GM12891 (cell line): ENCODE measurements at regions not wholly inside any gene's neighbourhood (a gene's known extent, or its start where the extent isn't known, plus 50 kb on each side); places are given as distances from the start of the nearest gene placed in this dataset.

ENCODE experiments used
- DNase-seq: peaks from one replicate; pipeline ENCODE4 v3.0.0; 2011; ENCODE audit warnings: low spot score; ENCODE audit not compliant: insufficient read length
- FAIRE-seq: peaks from 2 replicates; lab custom pipeline; 2011; peaks lifted over from hg19 to GRCh38; lab: Jason Lieb, UNC
- PAX5 ChIP-seq: IDR thresholded peaks from 2 replicates; pipeline ENCODE4 v1.6.1; 2011; ENCODE audit warnings: low read length, moderate library complexity, mild to moderate bottlenecking; ENCODE audit not compliant: insufficient read depth, severe bottlenecking
- POLR2A ChIP-seq: IDR thresholded peaks from 2 replicates; pipeline ENCODE4 v1.6.1; 2011; ENCODE audit warnings: low read depth, low read length, control low read depth
- POLR2AphosphoS5 ChIP-seq: IDR thresholded peaks from 2 replicates; pipeline ENCODE4 v1.6.1; 2011; ENCODE audit warnings: low read depth, low read length, control low read depth
- POU2F2 ChIP-seq: IDR thresholded peaks from 2 replicates; pipeline ENCODE4 v1.6.1; 2011; ENCODE audit warnings: low read depth, mild to moderate bottlenecking, control low read depth, low read length, moderate library complexity
- SPI1 ChIP-seq: IDR thresholded peaks from 2 replicates; pipeline ENCODE4 v1.6.1; 2011; ENCODE audit warnings: low read depth, low read length, control low read depth
- TAF1 ChIP-seq: IDR thresholded peaks from 2 replicates; pipeline ENCODE4 v1.6.1; 2011; ENCODE audit warnings: low read depth, low read length, control low read depth

DNA sequence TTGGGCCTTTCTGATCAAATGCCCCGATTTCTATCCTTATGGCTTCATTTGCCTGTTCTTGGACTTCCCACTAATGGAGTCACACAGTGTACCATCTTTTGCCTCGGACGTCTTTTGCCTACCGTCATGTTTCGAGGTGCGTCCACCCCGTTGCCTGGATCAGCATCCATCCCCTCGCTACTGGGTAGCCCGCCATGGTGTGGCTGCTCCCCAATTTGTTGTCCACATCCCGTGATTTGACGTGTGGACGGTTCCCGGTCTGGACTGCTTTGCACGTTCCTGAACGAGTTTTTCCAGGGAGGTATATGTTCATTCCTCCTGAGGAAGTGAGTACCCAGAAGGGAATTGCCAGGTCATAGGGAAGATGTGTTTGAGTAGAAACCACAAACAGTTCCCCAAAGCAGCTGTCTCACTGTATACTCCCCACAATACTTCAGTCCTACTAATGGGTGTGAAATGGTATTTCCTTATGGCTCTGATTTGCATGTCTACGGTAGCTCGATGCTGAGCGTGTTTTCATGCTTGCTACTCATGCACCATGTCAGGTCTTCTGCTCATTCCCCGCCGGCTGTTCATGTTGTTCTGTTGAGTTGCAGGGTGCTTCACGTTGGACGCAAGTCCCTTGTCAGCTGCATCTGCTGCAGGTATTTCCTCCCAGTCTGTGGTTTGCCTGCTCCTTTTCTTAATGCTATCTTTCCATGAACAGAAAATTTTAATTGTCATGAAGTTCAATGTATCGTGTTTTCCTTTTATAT is 86.8 kb upstream of the AFDN start:
- DNase-seq (no peak), FAIRE-seq (no peak)
- TF ChIP-seq POLR2A (no peak), POU2F2 (no peak), POLR2AphosphoS5 (no peak), TAF1 (no peak), PAX5 (no peak), SPI1 (no peak)

DNA sequence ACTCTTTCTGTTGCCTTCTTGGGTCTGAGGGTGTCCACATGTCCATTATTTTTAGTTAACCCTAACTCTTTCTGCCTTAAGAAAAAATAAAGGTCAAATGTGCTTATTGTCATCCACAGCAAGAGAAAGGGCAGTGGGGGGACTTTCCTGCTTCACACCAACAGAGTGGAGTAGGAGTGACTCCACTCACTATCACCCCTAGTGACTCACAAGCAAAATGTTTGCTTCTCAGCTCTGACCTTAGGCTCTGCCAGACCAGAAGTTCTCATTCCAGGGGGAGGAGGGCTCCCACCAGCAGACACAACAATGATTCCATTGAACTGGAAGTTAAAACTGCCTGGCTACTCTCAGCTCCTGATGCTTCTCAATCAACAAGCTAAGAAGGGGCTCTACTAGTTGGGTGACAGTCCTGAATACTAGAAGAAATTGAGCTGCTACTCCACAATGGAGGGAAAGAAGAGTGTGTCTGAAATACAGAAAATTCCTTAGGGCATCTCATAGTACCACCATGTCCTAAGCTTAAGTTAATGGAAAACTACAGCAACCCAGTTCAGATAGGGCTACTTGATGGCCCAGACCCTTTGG is 83.9 kb upstream of the AFDN start:
- TF ChIP-seq POLR2AphosphoS5, result no peak
- no peak for TF ChIP-seq POLR2A
- TF ChIP-seq TAF1, result no peak
- TF ChIP-seq PAX5, result no peak
- no peak for TF ChIP-seq SPI1
- TF ChIP-seq POU2F2, result no peak
- DNase-seq (no peak), FAIRE-seq (no peak)

DNA sequence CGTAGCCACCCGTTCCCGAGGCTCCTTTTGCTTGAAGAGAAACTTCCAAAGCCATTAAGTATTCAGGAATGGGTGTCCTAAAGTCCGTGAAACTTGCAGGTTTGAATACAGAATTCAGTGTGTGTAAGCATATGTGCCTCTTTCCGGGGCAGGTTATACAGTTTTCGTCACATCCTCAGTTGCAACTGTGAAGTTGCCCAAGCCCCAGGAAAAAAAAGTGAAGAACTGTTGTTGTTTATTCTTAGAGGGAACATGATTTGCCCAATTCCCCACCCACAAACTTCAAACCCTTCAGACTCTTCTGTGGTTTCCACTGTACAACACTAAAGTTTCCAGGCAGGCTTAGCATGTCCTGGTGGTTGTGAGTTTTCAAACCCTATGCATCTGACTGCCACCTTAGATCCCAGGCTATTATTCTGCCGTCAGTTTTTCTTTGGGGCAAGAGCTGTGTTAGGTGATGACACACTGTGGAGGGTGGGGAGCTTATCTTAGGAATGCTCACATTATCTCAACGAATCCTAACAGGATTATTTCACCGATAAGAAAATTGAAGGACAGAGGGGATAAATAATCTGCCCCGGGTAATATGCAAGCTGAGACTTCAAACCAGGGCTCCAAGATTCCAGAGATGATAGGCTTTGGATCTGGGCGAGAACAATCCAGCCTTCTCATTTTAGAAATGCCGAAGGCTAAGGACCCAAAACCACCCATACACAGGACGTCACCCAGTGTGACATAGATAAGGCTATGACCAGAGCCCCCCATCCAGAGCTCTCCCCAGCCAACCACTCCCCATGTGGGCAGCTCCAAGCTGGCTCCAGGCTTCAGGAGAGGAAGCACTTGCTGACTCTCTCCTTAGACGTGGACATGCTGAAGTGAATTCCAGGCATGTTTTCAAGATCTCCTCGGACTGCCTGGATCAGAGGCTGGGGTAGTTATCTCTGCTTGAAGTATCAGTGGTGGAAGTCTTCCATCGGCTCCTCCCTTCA is 81.7 kb upstream of the AFDN start:
- FAIRE-seq (no peak), DNase-seq (no peak)
- TF ChIP-seq TAF1 (no peak), POU2F2 (no peak), POLR2AphosphoS5 (no peak), POLR2A (no peak), SPI1 (no peak), PAX5 (no peak)

DNA sequence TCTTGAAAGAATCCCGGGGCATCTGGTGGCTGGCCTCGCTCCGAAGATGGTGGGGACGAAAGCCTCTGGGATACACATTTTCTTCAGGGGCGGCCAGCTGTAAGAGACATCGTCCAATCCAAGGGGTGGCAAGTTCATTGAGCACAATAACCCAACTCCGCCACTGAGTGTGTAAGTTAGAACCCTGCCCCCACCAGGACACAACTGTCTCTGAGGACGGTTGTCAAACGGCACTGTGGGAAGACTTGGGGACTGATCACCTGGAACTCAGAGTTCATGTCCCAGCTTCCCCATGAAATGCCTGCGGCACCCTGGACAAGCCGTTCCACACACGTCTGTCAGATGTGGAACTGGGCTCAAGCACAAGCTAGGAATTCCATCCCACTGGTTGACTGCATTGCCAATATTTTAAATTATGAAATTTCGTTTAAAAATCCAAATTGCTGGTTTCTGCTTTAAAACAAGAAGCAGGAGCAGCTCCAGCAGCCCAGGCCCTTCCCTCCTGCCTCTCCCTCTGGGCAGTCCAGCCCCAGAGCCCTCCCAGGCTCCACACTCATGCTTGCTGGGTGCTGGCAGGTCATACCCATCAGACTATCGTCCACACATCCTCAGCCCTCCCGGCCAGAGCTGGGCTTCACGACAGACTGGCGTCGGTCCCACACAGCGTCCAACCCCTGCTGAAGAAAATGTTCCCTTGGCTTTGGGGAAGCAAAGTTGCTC is 80.9 kb upstream of the AFDN start:
- no peak for FAIRE-seq
- DNase-seq, result no peak
- no peak for TF ChIP-seq PAX5
- TF ChIP-seq POLR2AphosphoS5, result no peak
- no peak for TF ChIP-seq POU2F2
- no peak for TF ChIP-seq SPI1
- TF ChIP-seq POLR2A, result no peak
- no peak for TF ChIP-seq TAF1

DNA sequence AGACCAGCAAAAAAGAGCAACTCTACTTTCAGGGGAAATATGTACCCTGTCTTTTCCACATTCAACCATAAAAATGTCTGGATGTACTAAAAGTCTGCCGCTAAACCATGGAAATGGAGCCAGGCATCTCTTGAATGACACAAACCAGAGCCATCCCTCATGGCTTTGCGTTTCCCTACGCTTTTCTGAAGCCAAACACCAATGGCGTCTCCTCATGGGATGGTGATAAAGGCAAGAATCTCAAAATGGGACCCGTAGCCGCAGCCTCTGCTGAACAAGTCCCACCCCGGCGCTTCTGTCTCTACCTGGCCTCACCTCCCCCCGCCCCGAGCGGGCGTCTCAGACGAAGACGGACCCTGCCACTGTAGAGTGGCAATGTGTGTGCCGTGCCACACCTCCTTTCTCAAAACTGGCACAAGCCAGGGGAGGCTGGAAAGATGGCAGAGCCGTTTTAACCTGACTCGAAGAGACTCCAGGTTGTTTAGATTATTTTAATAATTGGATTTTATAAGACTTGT is 80.3 kb upstream of the AFDN start:
- TF ChIP-seq TAF1 (no peak), POLR2AphosphoS5 (no peak), POLR2A (no peak), POU2F2 (no peak), PAX5 (no peak), SPI1 (no peak)
- FAIRE-seq, result no peak
- no peak for DNase-seq

DNA sequence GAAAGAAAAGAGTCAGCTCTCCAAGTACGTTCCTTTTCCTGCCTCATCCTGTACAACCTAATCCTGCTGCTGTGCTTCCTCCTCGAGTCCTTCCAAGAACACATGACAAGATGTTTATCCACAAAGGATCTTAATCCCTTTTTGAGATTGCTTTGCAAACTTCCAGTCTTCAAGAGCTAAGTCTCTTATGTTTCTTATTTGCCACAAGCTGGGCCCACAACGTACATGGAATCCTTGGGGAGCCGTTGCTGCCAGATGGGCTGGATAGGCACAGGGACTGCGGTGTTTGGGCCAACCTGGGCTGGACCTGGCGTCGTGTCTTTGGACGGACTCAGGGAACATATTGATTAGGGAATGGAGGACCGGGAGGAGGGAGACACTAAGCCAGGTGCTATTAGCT is 79.7 kb upstream of the AFDN start:
- TF ChIP-seq POLR2AphosphoS5 (no peak), SPI1 (no peak), TAF1 (no peak), POLR2A (no peak), POU2F2 (no peak), PAX5 (no peak)
- DNase-seq, result no peak
- no peak for FAIRE-seq

DNA sequence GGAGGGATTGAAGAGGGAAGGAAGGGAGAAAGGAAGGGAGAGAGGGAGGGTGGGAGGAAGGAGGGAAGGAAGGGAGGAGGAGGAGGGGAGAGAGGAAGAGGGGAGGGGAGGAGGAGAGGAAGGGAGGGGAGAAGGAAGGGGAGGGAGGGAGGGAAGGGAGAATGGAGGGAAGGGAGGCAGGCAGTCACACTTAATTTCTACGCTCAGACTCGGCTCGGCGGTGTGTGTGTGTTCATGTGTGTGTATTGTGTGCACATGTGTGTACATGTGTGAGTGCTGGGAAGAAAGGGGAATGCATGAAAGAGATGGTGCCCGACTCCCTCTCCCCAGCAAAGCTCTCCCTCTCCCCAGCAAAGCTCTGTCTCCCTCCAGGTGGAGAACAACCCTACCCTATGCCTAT is 79.1 kb upstream of the AFDN start:
- TF ChIP-seq POLR2A (no peak), POU2F2 (no peak), SPI1 (no peak), POLR2AphosphoS5 (no peak), PAX5 (no peak), TAF1 (no peak)
- FAIRE-seq (no peak), DNase-seq (no peak)

DNA sequence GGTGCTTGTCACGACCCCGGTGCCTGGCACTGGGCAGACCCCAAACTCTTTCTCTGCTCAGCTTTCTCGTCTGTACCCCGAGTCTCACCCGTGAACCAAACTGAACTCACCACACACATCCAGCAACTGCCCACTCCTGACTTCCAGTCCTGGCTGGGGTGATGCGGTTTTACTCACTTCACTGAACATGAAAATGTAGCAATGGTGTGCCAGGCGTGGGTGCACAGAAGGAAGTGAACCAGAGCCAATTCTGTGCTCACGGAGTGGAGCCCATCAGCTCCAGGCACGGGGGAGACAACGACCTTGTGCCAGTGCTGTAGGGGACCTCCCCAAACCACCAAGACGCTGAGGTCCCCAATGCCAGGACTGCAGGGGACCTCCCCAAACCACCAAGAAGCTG is 78.7 kb upstream of the AFDN start:
- no peak for DNase-seq
- TF ChIP-seq PAX5, result no peak
- no peak for TF ChIP-seq SPI1
- no peak for TF ChIP-seq POLR2AphosphoS5
- TF ChIP-seq TAF1, result no peak
- TF ChIP-seq POLR2A, result no peak
- no peak for TF ChIP-seq POU2F2
- no peak for FAIRE-seq
